IPS-15b (cell line): ENCODE measurements at regions not wholly inside any gene's neighbourhood (a gene's known extent, or its start where the extent isn't known, plus 50 kb on each side); places are given as distances from the start of the nearest gene placed in this dataset.

Experiments
- H3K27me3 ChIP-seq: one replicate; pipeline ENCODE4 v1.6.1; 2013; ENCODE audit warnings: low read length; ENCODE audit not compliant: control insufficient read depth, insufficient read depth
- H3K36me3 ChIP-seq: one replicate; pipeline ENCODE4 v1.6.1; 2013; ENCODE audit warnings: low read length; ENCODE audit not compliant: control insufficient read depth, insufficient read depth
- H3K4me1 ChIP-seq: one replicate; pipeline ENCODE4 v1.6.1; 2013; ENCODE audit warnings: mild to moderate bottlenecking, low read length; ENCODE audit not compliant: control insufficient read depth, insufficient read depth
- H3K4me3 ChIP-seq: one replicate; pipeline ENCODE4 v1.5.1; 2013; ENCODE audit warnings: low read depth, low read length
- H3K9ac ChIP-seq: one replicate; pipeline ENCODE4 v1.6.1; 2013; ENCODE audit warnings: low read depth, mild to moderate bottlenecking, low read length
- H3K9me3 ChIP-seq: one replicate; pipeline ENCODE4 v1.6.1; 2013; ENCODE audit warnings: mild to moderate bottlenecking, low read length; ENCODE audit not compliant: control insufficient read depth, insufficient read depth

DNA sequence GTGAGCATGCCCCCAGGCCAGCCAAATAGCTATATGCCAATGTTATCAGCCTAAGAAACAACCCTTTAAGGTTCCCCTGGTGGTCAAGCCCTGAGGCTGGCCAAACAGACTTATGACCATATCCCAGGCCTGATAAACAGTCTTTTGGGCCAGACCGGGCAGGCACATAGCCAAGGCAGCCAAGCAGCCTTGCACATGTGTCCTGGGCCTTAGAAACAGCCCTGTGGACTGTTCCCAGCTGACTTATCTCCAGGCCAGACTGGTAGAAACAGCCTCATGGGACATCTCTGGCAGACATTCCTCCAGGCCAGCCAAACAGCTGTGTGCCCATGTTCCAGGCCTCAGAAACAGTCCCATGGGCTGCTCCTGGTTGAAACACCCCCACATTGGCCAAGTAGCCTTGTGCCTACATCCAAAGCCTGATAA is 295.0 kb upstream of the MGAT4C start:
- no peaks in the 10 kb centered on the region for H3K27me3 ChIP-seq
- H3K4me3 ChIP-seq, result no peak overlapping the region
- H3K36me3 ChIP-seq, result no peaks in the 10 kb centered on the region
- H3K9ac ChIP-seq, result no peak overlapping the region
- H3K4me1 ChIP-seq, result no peaks in the 10 kb centered on the region
- H3K9me3 ChIP-seq, result no peaks in the 10 kb centered on the region

DNA sequence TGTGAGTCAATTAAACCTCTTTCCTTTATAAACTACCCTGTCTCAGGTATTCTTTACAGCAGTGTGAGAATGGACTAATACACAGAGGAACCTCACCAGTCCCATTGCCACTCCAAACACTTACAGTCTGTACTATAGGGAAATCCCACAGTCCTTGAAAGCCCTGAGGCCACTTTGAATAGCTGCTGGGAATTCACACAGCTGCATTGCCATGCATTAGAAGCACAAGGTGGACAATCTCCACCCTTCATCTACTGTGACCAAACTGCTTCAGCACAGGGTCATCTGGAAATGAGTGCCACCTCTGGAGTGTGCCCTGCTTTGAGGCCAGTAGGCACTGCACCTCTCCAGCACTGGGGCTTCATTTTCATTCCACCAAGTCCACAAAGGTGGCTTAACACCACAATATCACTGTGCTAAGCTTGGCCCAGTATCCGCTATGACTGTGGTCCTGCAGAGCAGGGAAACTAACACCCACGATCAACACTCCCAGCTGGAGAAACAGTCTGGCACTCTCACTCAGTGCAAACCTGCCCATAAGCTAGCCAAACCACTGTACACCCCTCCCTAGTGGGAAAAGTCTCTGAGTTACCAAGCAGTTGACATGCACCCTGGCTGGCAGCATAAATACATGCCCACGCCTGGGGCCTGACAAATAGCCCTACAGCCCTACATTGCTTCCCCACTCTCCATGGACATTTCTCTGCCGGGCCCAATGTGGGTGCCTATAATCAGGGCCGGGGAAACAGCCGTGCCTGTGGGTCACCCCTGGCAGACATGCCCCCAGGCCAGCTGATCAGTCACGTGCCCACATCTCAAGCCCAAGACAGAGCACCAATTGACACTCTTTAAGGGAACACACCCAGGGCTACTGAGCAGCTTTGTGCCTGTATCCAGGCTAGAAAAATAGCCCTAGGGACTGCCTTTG is 294.3 kb upstream of the MGAT4C start:
- Histone ChIP-seq H3K4me3 (no peak overlapping the region), H3K27me3 (no peaks in the 10 kb centered on the region)

DNA sequence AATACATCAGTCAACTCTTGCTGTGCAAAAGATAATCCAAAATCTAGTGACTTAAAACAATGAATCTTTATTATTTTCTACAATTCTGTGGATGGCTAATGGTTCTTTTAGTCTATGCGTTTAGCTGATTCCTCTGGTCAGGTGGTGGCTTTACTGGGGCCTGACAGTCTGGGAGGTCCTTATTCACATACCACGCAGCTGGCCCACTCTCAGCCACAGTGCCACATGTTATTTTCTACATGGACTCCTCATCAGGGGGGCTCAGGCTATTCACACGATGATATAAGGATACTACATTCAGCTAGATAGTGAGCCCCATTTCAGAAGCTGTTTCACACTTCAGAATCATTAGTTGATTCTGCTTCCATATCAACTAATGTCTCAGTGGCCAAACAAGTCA is 287.5 kb upstream of the MGAT4C start:
- Histone ChIP-seq H3K9ac (no peak overlapping the region), H3K4me1 (no peaks in the 10 kb centered on the region), H3K4me3 (no peak overlapping the region), H3K36me3 (no peaks in the 10 kb centered on the region), H3K9me3 (no peaks in the 10 kb centered on the region), H3K27me3 (no peaks in the 10 kb centered on the region)

More for the DNA sequence above, 294.3 kb upstream of the MGAT4C start:
- no peaks in the 10 kb centered on the region for H3K4me1 ChIP-seq
- no peaks in the 10 kb centered on the region for H3K9me3 ChIP-seq
- H3K9ac ChIP-seq, result no peak overlapping the region
- H3K36me3 ChIP-seq, result no peaks in the 10 kb centered on the region

DNA sequence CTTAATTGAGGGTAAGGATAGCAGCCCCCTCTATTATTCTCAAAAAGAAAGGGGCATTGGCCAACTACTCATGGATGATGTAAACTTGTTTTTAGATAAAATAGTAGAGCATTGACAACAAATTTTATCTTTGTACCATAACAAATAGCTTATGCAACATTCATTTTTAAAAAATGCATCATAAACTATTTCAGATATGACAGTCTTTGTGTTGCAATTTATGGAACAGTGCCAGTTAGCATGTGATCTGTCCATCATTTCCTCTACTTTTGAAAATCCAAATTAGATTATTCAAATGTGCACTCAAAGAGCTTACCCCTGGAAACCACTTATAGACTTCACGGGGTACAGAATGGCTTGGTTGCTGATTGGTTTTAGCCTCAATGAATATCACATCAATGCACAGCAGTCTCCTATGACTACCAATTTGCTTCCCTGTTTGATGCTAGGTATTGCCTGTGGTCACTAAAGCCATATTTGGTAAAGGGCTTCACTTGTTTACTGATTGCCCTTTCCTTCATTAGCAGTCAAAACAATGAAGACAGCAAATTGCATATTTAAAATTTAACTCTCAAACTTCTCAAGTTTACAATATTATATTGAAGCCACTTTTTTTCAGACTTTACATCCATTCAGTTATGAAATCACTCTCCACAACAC is 274.9 kb upstream of the MGAT4C start:
- H3K9ac ChIP-seq, result no peak overlapping the region
- H3K36me3 ChIP-seq, result no peaks in the 10 kb centered on the region
- no peaks in the 10 kb centered on the region for H3K4me1 ChIP-seq
- no peaks in the 10 kb centered on the region for H3K9me3 ChIP-seq
- no peaks in the 10 kb centered on the region for H3K27me3 ChIP-seq
- no peak overlapping the region for H3K4me3 ChIP-seq

DNA sequence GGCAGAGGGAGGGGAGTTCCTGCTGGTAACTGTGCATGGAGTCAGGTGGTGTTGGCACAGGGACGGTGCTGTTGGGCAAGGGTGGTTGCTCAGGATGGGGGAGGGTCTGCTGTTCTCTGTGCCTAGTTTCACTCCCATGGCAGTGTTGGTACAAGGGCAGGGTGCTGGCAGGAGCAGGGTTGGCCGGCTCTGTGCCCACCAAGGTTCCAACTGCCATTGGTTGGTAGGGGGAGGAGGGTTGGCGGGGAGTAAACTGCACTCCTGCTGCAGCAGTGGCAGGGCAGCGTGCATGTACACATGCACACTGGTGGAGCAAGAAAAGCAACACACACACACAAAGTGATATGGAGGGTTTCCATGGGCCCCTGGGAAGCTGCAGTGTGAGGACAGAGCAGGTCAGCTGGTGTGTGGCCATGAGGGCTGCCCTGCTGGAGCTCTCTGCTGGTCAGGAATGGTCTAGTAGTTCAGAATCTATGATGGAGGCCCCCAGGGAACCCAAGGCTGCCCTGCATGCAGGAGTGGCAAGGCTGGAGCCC is 269.9 kb upstream of the MGAT4C start:
- Histone ChIP-seq H3K9ac (no peak overlapping the region), H3K36me3 (no peaks in the 10 kb centered on the region), H3K9me3 (no peaks in the 10 kb centered on the region), H3K4me3 (no peak overlapping the region), H3K4me1 (no peaks in the 10 kb centered on the region), H3K27me3 (no peaks in the 10 kb centered on the region)

DNA sequence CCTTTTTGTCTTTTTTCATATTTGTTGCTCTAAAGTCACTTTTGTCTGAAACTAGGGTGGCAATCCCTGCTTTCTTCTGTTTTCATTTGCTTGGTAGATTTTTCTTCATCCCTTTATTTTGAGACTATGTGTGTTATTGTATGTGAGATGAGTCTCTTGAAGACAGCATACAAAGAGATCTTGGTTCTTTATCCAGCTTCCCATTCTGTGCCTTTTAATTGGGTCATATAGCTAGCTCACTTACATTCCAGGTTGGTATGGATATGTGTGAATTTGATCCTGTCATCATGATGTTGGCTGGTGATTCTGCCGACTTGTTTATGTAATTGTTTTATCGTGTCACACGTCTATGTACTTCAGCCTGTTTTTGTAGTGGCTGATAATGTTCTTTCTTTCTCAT is 267.7 kb upstream of the MGAT4C start:
- H3K27me3 ChIP-seq, result no peaks in the 10 kb centered on the region
- H3K9ac ChIP-seq, result no peak overlapping the region
- no peaks in the 10 kb centered on the region for H3K36me3 ChIP-seq
- no peaks in the 10 kb centered on the region for H3K4me1 ChIP-seq
- H3K4me3 ChIP-seq, result no peak overlapping the region
- no peaks in the 10 kb centered on the region for H3K9me3 ChIP-seq

DNA sequence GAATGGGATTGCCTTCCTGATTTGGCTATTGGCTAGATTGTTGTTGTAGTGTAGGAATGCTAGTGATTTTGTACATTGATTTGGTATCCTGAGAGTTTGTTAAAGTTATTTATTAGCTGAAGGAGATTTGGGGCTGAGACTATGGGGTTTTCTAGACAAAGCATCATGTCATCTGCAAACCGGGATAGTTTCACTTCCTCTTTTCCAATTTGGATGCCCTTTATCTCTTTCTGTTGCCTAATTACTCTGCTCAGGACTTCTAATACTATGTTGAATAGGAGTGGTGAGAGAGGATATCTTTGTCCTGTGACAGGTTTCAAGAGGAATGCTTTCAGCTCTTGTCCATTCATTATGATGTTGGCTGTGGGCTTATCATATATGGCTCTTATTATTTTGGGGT is 265.7 kb upstream of the MGAT4C start:
- Histone ChIP-seq H3K36me3 (no peaks in the 10 kb centered on the region), H3K9ac (no peak overlapping the region), H3K4me3 (no peak overlapping the region), H3K27me3 (no peaks in the 10 kb centered on the region), H3K4me1 (no peaks in the 10 kb centered on the region), H3K9me3 (no peaks in the 10 kb centered on the region)

DNA sequence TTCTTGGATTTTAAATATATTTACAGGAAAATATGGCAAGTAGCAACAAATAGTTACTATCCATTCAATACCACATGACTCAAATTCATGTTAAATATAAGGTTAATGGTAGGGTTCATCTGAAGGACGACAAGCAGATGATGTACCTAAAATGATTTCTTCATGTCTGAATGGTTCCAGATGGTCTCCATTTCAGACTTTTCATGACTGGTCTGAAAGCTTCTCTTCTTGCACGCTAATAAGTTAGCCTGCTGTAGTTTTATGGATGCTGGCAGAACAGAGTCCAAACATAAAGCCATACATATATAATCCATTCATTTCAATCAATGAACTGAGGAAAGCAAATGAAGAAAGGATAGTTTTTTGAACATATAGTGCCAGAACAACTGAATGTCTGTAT is 257.0 kb upstream of the MGAT4C start:
- Histone ChIP-seq H3K4me1 (no peaks in the 10 kb centered on the region), H3K9me3 (no peaks in the 10 kb centered on the region), H3K36me3 (no peaks in the 10 kb centered on the region), H3K27me3 (no peaks in the 10 kb centered on the region), H3K4me3 (no peak overlapping the region), H3K9ac (no peak overlapping the region)

DNA sequence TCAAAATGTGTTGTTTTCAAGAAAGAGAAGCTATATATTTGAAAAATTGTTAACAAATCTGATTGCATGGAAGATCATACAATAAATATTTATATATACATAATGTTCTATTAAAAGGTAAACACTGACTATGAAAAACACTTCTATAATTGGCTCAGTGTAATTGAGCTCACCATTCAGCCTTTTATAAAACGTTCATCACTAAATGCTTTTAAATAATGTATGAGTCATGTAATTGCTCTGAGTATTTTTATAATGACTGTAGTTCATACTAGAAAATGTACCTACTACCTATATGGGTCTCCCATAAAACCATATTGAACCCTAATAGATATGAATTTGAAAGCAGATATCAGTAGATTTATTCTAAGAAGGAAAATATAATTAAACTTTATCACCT is 240.4 kb upstream of the MGAT4C start:
- no peaks in the 10 kb centered on the region for H3K9me3 ChIP-seq
- H3K9ac ChIP-seq, result no peak overlapping the region
- H3K4me3 ChIP-seq, result no peak overlapping the region
- H3K27me3 ChIP-seq, result no peaks in the 10 kb centered on the region
- H3K36me3 ChIP-seq, result no peaks in the 10 kb centered on the region
- peaks cover 7% of the 10 kb centered on the region for H3K4me1 ChIP-seq

DNA sequence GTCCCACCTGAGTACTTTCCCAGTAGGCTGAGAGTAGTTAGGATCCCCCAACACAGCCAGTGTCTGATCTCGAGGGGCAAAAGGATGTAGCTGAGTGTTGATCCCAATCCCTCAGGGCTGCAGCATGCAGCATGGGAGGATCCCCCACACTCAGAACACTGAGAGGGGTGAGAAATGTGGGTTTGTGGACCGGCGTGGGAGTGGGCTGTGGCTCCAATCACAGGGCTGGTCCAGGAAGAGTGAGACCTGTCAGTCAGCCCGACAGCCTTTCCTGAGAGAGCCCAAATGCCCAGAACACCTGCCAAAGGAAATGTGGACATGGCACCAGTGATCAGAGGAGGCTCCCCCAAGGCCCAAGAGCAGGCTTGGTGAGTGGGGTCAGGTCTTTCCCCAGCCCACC is 228.3 kb upstream of the MGAT4C start:
- Histone ChIP-seq H3K9ac (no peak overlapping the region), H3K4me1 (no peaks in the 10 kb centered on the region), H3K4me3 (no peak overlapping the region), H3K36me3 (no peaks in the 10 kb centered on the region), H3K27me3 (no peaks in the 10 kb centered on the region), H3K9me3 (no peaks in the 10 kb centered on the region)

DNA sequence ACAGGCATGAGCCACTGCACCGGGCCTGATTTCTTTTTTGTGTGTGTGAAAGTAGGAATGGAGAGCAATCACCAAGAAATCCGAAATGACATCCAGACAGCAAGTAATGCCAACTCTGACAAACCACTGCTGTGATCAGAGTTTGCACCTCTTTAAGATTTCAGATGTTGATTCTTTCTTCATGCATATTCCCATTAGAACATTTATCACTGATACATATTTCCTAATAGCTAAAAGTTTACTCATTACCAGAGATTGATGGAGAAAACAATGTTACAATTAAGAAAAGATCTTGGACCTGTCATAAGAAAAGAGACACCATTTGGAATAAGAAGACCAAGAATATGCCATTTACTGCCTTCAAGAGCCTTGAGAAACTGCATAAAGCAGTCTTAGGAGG is 217.0 kb upstream of the MGAT4C start:
- H3K9me3 ChIP-seq, result no peaks in the 10 kb centered on the region
- no peaks in the 10 kb centered on the region for H3K27me3 ChIP-seq
- H3K4me3 ChIP-seq, result no peak overlapping the region
- H3K4me1 ChIP-seq, result no peaks in the 10 kb centered on the region
- H3K9ac ChIP-seq, result no peak overlapping the region
- H3K36me3 ChIP-seq, result no peaks in the 10 kb centered on the region

DNA sequence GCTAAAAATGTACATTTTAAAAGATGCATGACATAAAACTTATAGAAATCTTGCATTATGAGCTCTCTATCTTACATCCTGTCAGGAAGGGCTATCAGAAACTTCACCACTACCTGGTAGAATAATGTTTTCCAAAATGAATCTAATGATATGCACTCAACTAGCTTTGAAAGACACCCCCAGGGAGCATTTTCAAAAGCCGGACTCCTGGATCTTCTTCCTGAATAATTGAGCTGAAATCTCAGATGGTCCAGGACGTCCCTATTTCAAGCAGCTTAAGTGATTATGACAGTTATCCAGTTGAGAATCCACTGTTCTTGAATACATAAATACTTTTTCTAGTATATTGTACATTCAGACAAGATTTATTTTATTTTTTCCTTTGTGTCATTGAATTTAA is 200.6 kb upstream of the MGAT4C start:
- Histone ChIP-seq H3K4me1 (no peaks in the 10 kb centered on the region), H3K4me3 (no peak overlapping the region), H3K9ac (no peak overlapping the region), H3K9me3 (no peaks in the 10 kb centered on the region), H3K27me3 (no peaks in the 10 kb centered on the region), H3K36me3 (no peaks in the 10 kb centered on the region)
